Gastroesophageal sphincter (tissue), 3 donors: ENCODE measurements at regions not wholly inside any gene's neighbourhood (a gene's known extent, or its start where the extent isn't known, plus 50 kb on each side); places are given as distances from the start of the nearest gene placed in this dataset.

ENCODE experiments used
- EP300 ChIP-seq: sonication (generic); formaldehyde crosslinking; IDR thresholded peaks from one replicate; pipeline ENCODE4 v1.6.1; 2017; ENCODE audit warnings: antibody characterized with exemption, mild to moderate bottlenecking
- POLR2A ChIP-seq, 2 donors: fragments of 450-650 bp; IDR thresholded peaks; one replicate each; pipeline ENCODE4 v1.6.1; 2017; ENCODE audit warnings: antibody characterized with exemption in 2 of 2, mild to moderate bottlenecking in 2 of 2, moderate library complexity in 1 of 2
- POLR2AphosphoS5 ChIP-seq: sonication (generic); formaldehyde crosslinking; IDR thresholded peaks from one replicate; pipeline ENCODE4 v1.6.1; 2017; ENCODE audit warnings: antibody characterized with exemption
- TF ChIP-seq, protein P1 (sequence below), 4 experiments: fragments of 200-600 bp in 2 of 4; fragments of 450-650 bp in 2 of 4; sonication (generic) in 1 of 4; IDR thresholded peaks; one replicate each; pipeline ENCODE4 v1.5.1; 2017 to 2019; ENCODE audit warnings: antibody characterized with exemption in 4 of 4, mild to moderate bottlenecking in 2 of 4, moderate library complexity in 2 of 4

DNA sequence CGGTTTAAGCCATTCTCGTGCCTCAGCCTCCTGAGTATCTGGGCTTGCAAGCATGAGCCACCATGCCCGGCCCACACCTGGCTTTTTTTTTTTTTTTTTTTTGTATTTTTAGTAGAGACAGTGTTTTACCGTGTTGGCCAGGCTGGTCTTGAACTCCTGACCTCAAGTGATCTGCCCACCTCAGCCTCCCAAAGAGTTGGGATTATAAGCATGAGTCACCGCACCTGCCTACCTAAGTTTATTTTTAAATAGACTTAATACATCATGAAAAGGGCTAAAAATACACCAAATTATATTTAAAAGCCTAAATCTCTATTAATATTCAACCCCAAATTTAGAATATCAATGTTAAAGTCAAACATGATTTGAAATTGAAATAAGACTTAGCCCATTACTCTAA is 250.8 kb upstream of the MC4R start:
- TF ChIP-seq EP300 (no peak), POLR2A (IDR thresholded peaks at IDR 0.05) (no peak), POLR2AphosphoS5 (no peak)
- TF ChIP-seq, protein P1, sequence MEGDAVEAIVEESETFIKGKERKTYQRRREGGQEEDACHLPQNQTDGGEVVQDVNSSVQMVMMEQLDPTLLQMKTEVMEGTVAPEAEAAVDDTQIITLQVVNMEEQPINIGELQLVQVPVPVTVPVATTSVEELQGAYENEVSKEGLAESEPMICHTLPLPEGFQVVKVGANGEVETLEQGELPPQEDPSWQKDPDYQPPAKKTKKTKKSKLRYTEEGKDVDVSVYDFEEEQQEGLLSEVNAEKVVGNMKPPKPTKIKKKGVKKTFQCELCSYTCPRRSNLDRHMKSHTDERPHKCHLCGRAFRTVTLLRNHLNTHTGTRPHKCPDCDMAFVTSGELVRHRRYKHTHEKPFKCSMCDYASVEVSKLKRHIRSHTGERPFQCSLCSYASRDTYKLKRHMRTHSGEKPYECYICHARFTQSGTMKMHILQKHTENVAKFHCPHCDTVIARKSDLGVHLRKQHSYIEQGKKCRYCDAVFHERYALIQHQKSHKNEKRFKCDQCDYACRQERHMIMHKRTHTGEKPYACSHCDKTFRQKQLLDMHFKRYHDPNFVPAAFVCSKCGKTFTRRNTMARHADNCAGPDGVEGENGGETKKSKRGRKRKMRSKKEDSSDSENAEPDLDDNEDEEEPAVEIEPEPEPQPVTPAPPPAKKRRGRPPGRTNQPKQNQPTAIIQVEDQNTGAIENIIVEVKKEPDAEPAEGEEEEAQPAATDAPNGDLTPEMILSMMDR (IDR thresholded peaks at IDR 0.05), result no peak
